Breast epithelium (tissue), 3 donors: ENCODE measurements at regions not wholly inside any gene's neighbourhood (a gene's known extent, or its start where the extent isn't known, plus 50 kb on each side); places are given as distances from the start of the nearest gene placed in this dataset.

Experiments
- POLR2A ChIP-seq: fragments of 450-650 bp; IDR thresholded peaks from one replicate; pipeline ENCODE4 v1.6.1; 2016; ENCODE audit warnings: antibody characterized with exemption, mild to moderate bottlenecking, moderate library complexity
- POLR2AphosphoS5 ChIP-seq, 3 donors: sonication (generic); formaldehyde crosslinking; IDR thresholded peaks; one replicate each; pipeline ENCODE4 v1.6.1; 2017; ENCODE audit warnings: antibody characterized with exemption in 3 of 3
- TF ChIP-seq, protein P1 (sequence below), 3 donors: fragments of 450-650 bp; IDR thresholded peaks; one replicate each; pipeline ENCODE4 v1.5.1; 2016 to 2017; ENCODE audit warnings: antibody characterized with exemption in 3 of 3, mild to moderate bottlenecking in 3 of 3, moderate library complexity in 3 of 3

DNA sequence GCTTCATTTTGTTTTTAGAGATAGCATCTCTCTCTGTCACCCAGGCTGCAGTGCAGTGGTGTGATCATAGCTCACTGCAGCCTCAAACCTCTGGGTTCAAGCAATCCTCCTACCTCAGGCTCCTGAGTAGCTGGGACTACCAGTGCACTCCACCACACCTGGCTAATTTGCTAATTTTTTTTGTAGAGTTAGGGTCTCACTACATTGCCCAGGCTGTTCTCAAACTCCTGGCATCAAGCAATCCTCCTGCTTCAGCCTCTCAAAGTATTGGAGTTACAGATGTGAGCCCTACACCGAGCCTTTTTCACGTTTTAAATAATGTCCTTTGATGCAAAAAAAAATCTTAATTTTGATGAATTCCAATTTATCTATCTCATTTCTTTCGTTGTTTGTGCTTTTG lies 75.4 kb upstream of the LINC01488 start:
- TF ChIP-seq, protein P1, sequence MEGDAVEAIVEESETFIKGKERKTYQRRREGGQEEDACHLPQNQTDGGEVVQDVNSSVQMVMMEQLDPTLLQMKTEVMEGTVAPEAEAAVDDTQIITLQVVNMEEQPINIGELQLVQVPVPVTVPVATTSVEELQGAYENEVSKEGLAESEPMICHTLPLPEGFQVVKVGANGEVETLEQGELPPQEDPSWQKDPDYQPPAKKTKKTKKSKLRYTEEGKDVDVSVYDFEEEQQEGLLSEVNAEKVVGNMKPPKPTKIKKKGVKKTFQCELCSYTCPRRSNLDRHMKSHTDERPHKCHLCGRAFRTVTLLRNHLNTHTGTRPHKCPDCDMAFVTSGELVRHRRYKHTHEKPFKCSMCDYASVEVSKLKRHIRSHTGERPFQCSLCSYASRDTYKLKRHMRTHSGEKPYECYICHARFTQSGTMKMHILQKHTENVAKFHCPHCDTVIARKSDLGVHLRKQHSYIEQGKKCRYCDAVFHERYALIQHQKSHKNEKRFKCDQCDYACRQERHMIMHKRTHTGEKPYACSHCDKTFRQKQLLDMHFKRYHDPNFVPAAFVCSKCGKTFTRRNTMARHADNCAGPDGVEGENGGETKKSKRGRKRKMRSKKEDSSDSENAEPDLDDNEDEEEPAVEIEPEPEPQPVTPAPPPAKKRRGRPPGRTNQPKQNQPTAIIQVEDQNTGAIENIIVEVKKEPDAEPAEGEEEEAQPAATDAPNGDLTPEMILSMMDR (IDR thresholded peaks at IDR 0.05), result no peak
- TF ChIP-seq POLR2A (no peak), POLR2AphosphoS5 (IDR thresholded peaks at IDR 0.05) (no peak)
